Endothelial cell of umbilical vein (primary cell): ENCODE measurements at regions not wholly inside any gene's neighbourhood (a gene's known extent, or its start where the extent isn't known, plus 50 kb on each side); places are given as distances from the start of the nearest gene placed in this dataset.

Source experiments
- CTCF ChIP-seq, 2 donors: IDR thresholded peaks; 1 replicate in 1 of 2; 2 replicates in 1 of 2; pipeline ENCODE4 v1.5.1; 2011; ENCODE audit warnings: low read length in 2 of 2, mild to moderate bottlenecking in 2 of 2, moderate library complexity in 2 of 2, control low read depth in 1 of 2, inconsistent platforms in 1 of 2, low read depth in 1 of 2; ENCODE audit not compliant: insufficient read depth in 1 of 2; ENCODE audit errors: extremely low read depth in 1 of 2
- FOS ChIP-seq: IDR thresholded peaks from 2 replicates; pipeline ENCODE4 v1.6.1; 2011; ENCODE audit warnings: mild to moderate bottlenecking, low read length, moderate library complexity, borderline replicate concordance; ENCODE audit not compliant: insufficient read depth
- JUN ChIP-seq: IDR thresholded peaks from 2 replicates; pipeline ENCODE4 v1.6.1; 2011; ENCODE audit warnings: borderline replicate concordance, low read depth; ENCODE audit not compliant: insufficient read length, insufficient read depth
- MAX ChIP-seq: IDR thresholded peaks from 2 replicates; pipeline ENCODE4 v1.6.1; 2011; ENCODE audit not compliant: insufficient read depth, insufficient read length
- POLR2A ChIP-seq: IDR thresholded peaks from 2 replicates; pipeline ENCODE4 v1.6.1; 2012; ENCODE audit warnings: low read depth, mild to moderate bottlenecking, control low read depth, low read length

- TF ChIP-seq CTCF (IDR thresholded peaks at IDR 0.05; ENCODE audit: extremely low read depth in 1 of 2, insufficient read depth in 1 of 2, low read depth in 1 of 2, low read length in 2 of 2) (no peak), POLR2A (no peak), JUN (no peak), FOS (no peak), MAX (no peak)
Measured at GRCh38 chr6:128657181-128657580, 136.8 kb upstream of the PTPRK start.
